Stimulated activated CD8-positive, alpha-beta memory T cell treated with anti-CD3 and anti-CD28 coated beads, Interleukin-15, amount 100 ng/mL, for 48 hours (primary cell): ENCODE measurements at regions not wholly inside any gene's neighbourhood (a gene's known extent, or its start where the extent isn't known, plus 50 kb on each side); places are given as distances from the start of the nearest gene placed in this dataset.

Experiments
- DNase-seq, 2 donors: peaks; one replicate each; pipeline ENCODE4 v3.0.0-alpha.2; 2020; ENCODE audit warnings: low read depth in 2 of 2

- DNase-seq = no peak
Measured at GRCh38 chr3:124177071-124177470, 185.1 kb upstream of the ROPN1 start.

- DNase-seq = no peak
Measured at GRCh38 chr3:124178531-124178930, 186.6 kb upstream of the ROPN1 start.

DNA sequence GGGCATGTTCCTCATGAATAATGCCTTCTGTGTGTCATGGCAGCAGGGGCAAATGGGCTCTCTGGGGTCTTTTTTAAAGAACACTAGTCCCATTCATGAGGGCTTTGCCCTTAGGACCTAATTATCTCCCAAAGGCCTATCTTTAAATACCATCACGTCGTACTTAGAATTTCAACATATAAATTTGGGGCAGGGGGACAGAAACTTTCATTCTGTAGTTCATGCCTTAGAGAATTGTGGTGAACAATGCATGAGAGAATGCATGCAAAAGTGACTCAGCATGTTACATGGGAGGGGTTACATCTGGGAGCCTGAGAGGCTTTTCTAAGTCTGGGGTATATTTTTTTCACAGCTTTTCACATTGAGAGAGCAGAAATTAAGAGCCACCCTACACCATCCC, 208.5 kb upstream of the ROPN1 start:
- DNase-seq = no peak

GRCh38 chr3:124201226-124201625, 209.3 kb upstream of the ROPN1 start:
- no peak for DNase-seq

- DNase-seq = no peak
Measured at GRCh38 chr3:124201786-124202185, 209.9 kb upstream of the ROPN1 start.

DNA sequence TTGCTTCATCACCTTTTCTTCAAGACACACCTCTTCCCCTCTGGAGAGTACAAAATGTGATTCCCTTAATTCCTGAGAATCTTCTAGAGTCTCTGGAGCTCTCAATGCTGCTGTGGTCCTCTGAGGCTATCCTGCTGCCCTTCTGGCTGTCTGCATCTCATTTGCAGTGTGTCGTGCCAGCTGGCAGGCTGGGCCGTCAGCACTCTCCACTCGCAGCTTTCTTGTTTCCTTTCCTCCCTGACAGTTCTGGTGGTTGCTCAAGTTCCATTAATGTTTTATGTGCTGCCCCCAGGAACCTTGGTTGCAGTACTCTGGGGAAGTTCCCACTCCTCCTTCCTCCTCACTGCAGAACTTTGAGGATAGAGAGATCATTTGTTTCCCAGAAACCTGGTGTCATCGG, 210.8 kb upstream of the ROPN1 start:
- DNase-seq = no peak

GRCh38 chr3:124203292-124203691, 211.4 kb upstream of the ROPN1 start:
- DNase-seq = no peak

- no peak for DNase-seq
Measured at GRCh38 chr3:124206225-124207055, 214.5 kb upstream of the ROPN1 start.

DNA sequence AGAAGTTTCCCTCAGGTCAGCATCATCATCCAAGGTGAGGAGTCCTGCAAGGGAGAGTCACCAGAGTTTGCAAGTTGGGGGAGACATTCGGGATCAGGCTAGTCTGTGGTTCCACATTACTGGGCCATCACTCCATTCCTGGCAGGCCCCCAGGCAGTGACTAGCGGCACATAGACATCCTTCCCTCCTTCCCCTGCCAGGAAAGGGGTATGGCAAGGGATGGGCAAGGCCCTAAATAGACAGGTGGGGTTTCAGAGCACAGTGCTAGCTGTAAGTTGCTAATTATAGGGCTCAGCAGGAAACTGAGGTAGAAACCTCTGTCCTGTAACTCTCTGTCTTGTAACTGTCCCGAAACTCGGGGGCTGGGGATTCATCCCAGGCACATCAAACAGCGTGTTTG, 215.2 kb upstream of the ROPN1 start:
- no peak for DNase-seq

DNA sequence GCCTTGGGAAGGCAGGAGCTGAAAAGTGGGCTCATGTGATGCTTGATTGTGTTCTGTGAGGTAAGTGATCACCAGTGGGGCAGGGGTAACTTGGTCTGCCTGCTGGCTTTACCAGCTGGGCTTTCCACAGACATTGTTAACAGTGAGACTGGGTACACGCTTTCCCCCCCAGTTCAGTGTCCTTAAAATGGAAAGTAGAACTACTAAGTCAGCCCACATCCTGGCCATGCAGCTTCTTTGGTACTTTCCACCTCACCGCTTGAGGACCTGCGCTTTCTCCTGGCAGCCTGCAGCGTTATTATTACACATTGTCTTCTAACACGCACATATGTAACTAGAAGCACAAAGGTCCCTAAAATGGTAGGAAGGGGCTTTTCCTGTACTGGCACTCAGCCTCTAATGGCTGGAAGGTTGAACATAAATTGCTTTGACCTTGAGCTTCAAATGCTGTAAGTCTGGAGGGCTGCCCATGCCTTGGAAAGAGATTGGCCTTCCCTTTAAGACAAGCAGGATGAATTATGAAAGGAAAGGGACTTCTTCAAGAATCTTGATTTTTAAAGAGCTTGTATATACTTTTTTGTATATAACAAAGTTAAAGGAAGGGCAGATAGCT, 216.1 kb upstream of the ROPN1 start:
- no peak for DNase-seq

- no peak for DNase-seq
Measured at GRCh38 chr3:124209426-124209825, 217.5 kb upstream of the ROPN1 start.

GRCh38 chr3:124210899-124211298, 219.0 kb upstream of the ROPN1 start:
- no peak for DNase-seq

DNA sequence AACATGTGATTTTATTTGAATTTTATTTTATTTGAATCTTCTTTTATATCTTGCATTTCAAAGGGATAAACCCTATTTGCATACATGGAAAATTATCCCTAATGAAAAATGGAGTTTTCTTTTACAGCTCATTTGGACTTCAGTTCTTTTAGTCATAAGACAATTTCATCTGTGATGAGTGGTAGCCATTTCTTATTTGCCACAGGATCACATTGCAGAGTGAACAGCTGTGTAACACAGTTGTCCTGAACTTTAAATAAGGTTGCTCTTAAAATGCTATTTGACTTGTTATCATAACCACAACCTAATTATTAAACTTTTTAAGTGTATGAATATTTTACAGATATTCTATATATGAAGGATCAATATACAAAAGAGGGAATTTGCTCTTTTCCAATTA, 221.7 kb upstream of the ROPN1 start:
- no peak for DNase-seq

DNA sequence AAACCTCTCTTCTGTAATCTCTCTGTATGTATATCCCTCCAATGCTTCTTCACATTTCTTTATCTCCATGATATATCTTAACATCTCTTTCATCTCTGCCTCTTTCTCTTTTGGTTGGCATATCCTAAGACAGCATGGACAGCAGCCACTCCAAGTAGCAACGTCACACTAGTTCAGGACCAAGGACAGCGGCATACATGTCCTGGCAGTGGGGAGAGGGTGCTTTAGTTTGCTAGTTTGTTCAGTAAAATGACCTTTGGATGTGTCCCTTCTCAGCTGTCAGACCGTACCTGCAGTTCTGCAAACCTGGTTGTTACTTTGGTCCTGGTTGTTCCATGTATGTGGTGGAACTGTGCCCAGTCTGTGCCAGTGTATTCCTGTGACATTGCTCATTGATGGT, 225.6 kb upstream of the ROPN1 start:
- DNase-seq = no peak

DNA sequence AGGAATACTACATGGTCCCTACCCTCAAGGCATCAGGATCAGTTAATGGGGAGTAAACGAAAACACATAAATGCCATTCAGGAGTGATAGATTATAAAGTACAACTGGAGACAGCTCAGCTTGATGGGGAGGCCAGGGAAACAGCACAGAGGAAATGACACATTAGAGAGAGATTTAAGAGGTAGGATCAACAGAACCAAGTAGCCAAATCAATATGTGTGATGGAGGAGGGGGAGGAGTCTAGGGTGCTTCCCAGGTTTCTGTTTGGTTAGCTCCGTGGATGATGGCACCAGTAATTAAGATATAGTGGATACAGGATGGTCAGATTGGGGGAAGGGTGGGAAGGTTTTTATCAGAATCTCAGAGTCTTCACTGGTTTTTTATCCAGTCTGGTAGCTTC, 229.5 kb upstream of the ROPN1 start:
- no peak for DNase-seq

- no peak for DNase-seq
Measured at GRCh38 chr3:124223853-124224252, 231.9 kb upstream of the ROPN1 start.

- no peak for DNase-seq
Measured at GRCh38 chr3:124227150-124227630, 235.3 kb upstream of the ROPN1 start.

DNA sequence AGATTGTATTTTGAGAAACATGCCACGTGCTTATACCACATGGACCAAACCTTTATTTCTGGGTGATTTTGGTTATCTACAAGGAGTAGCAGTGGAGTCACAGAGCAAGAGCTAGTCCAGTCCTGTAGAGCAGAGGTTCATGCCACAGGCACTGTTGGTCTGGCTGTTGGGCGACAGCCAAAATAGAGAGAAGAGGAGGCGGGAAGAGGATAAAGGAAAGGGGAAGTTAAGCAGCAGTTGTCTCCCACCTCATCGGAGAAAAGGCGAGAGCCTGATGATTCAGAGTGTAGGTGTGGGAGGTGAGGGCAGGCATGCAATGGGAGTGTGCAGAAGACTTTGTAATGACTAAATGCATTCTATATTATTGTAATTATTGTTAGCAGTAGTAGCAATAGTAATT, 237.5 kb upstream of the ROPN1 start:
- no peak for DNase-seq

DNA sequence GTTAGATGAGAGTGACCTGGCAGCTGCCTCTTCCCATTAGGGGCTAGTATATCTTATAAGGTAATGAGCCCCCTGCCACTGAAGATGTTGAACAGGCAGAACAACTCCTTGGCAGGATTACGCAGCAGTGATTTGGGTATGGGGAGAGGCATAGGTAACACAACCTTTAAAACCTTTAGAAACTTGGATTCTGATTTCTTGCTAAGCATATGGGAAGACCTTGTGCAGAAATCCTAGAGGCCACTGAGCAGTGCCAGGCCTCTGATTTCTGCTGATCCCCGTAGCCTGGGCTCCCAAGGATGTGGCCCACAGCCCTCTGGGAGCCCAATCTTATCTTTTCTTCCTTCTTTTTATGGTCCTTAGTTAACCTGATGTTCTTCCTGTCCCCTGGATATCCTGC, 237.9 kb upstream of the ROPN1 start:
- no peak for DNase-seq

DNA sequence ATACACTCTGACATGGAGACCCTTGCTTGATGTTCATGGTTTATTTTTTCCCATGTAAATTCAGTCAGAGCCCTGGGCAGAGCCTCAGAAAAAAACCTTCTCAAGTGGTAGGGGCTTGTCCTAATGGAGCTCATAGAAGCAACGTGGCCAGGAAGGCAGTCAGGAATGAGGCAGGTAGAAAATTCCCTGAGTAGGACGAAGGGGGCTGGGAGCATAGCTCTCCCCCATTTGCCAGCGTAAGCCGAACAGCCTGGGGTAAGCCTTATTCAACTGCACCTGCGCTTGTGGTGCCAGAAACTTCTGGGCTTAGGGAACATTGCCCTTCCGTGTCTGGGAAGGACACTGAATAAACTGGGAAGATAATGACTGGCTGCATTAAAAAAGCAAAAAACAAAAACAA, 238.5 kb upstream of the ROPN1 start:
- no peak for DNase-seq

- DNase-seq = no peak
Measured at GRCh38 chr3:124230998-124231397, 239.1 kb upstream of the ROPN1 start.

GRCh38 chr3:124234852-124235252, 242.9 kb upstream of the ROPN1 start:
- DNase-seq = no peak

GRCh38 chr3:124235446-124235845, 243.5 kb upstream of the ROPN1 start:
- DNase-seq = no peak
